ENCODE measurements at regions not wholly inside any gene's neighbourhood (a gene's known extent, or its start where the extent isn't known, plus 50 kb on each side); places are given as distances from the start of the nearest gene placed in this dataset.

GRCh38 chr4:154001193-154001592 is 212.3 kb upstream of the SFRP2 start:
- Histone ChIP-seq H3K4me1 (ENCODE audit: control insufficient read depth, insufficient read depth, low read length) (no peaks in the 10 kb centered on the region), H3K27ac (ENCODE audit: low read length) (no peak overlapping the region), H3K27me3 (ENCODE audit: control insufficient read depth, insufficient read depth, low read length) (no peaks in the 10 kb centered on the region), H3K9me3 (ENCODE audit: control insufficient read depth, insufficient read depth, low read length) (no peaks in the 10 kb centered on the region), H3K4me3 (ENCODE audit: low read length) (no peak overlapping the region), H3K36me3 (ENCODE audit: control insufficient read depth, insufficient read depth, low read length) (no peaks in the 10 kb centered on the region)
- Mint-ChIP-seq H3K9me3 (peaks cover 0 to 6% of the 10 kb centered on the region in 2 donors), H3K27ac (no peak overlapping the region), H3K4me3 (no peak overlapping the region), H3K27me3 (ENCODE audit: low read depth in 2 of 2) (no peaks in the 10 kb centered on the region), H3K4me1 (no peaks in the 10 kb centered on the region), H3K36me3 (no peaks in the 10 kb centered on the region)
- ATAC-seq (no peak), DNase-seq (no peak)
- no peak for TF ChIP-seq CTCF (IDR thresholded peaks at IDR 0.05)
- intact Hi-C loops (cut with micrococcal nuclease) = no loop called here

GRCh38 chr4:153997516-153997915 is 208.6 kb upstream of the SFRP2 start:
- no peak overlapping the region for H3K4me3 ChIP-seq (ENCODE audit: low read length)
- H3K27me3 Mint-ChIP-seq (ENCODE audit: low read depth in 2 of 2) = no peaks in the 10 kb centered on the region
- intact Hi-C loops (cut with micrococcal nuclease) = no loop called here
- peaks cover 5 to 7% of the 10 kb centered on the region in 2 donors for H3K9me3 Mint-ChIP-seq
- no peaks in the 10 kb centered on the region for H3K36me3 Mint-ChIP-seq
- no peak for ATAC-seq
- no peak for DNase-seq
- TF ChIP-seq CTCF (IDR thresholded peaks at IDR 0.05) = no peak
- H3K27ac ChIP-seq (ENCODE audit: low read length) = no peak overlapping the region
- no peak overlapping the region for H3K4me3 Mint-ChIP-seq
- H3K27ac Mint-ChIP-seq = no peak overlapping the region
- no peaks in the 10 kb centered on the region for H3K27me3 ChIP-seq (ENCODE audit: control insufficient read depth, insufficient read depth, low read length)
- no peaks in the 10 kb centered on the region for H3K9me3 ChIP-seq (ENCODE audit: control insufficient read depth, insufficient read depth, low read length)
- WGBS (ENCODE audit: insufficient coverage) = 82% methylated on average over 4 of the region's 4 CpGs
- H3K4me1 Mint-ChIP-seq = no peaks in the 10 kb centered on the region
- H3K36me3 ChIP-seq (ENCODE audit: control insufficient read depth, insufficient read depth, low read length) = no peaks in the 10 kb centered on the region
- no peaks in the 10 kb centered on the region for H3K4me1 ChIP-seq (ENCODE audit: control insufficient read depth, insufficient read depth, low read length)

- no peaks in the 10 kb centered on the region for H3K4me1 ChIP-seq (ENCODE audit: control insufficient read depth, insufficient read depth, low read length)
- TF ChIP-seq CTCF (IDR thresholded peaks at IDR 0.05) = no peak
- H3K4me3 ChIP-seq (ENCODE audit: low read length) = no peak overlapping the region
- no peaks in the 10 kb centered on the region for H3K27me3 ChIP-seq (ENCODE audit: control insufficient read depth, insufficient read depth, low read length)
- H3K4me3 Mint-ChIP-seq = no peak overlapping the region
- H3K27ac Mint-ChIP-seq = no peak overlapping the region
- H3K27me3 Mint-ChIP-seq (ENCODE audit: low read depth in 2 of 2) = no peaks in the 10 kb centered on the region
- no peaks in the 10 kb centered on the region for H3K9me3 ChIP-seq (ENCODE audit: control insufficient read depth, insufficient read depth, low read length)
- WGBS (ENCODE audit: insufficient coverage) = 100% methylated on average over 1 of the region's 2 CpGs
- H3K27ac ChIP-seq (ENCODE audit: low read length) = no peak overlapping the region
- H3K36me3 ChIP-seq (ENCODE audit: control insufficient read depth, insufficient read depth, low read length) = no peaks in the 10 kb centered on the region
- H3K4me1 Mint-ChIP-seq = no peaks in the 10 kb centered on the region
- no peaks in the 10 kb centered on the region for H3K36me3 Mint-ChIP-seq
- DNase-seq (no peak), ATAC-seq (no peak)
- peaks cover 2 to 4% of the 10 kb centered on the region in 2 donors for H3K9me3 Mint-ChIP-seq
- intact Hi-C loops (cut with micrococcal nuclease) = no loop called here
Measured at GRCh38 chr4:153989505-153989904, 200.6 kb upstream of the SFRP2 start.

GRCh38 chr4:153988492-153989363 is 199.8 kb upstream of the SFRP2 start:
- peaks cover 0 to 4% of the 10 kb centered on the region in 2 donors for H3K9me3 Mint-ChIP-seq
- no peaks in the 10 kb centered on the region for H3K9me3 ChIP-seq (ENCODE audit: control insufficient read depth, insufficient read depth, low read length)
- no peak overlapping the region for H3K4me3 ChIP-seq (ENCODE audit: low read length)
- ATAC-seq (no peak), DNase-seq (no peak)
- intact Hi-C loops (cut with micrococcal nuclease) = no loop called here
- no peak overlapping the region for H3K4me3 Mint-ChIP-seq
- no peak overlapping the region for H3K27ac ChIP-seq (ENCODE audit: low read length)
- no peak for TF ChIP-seq CTCF (IDR thresholded peaks at IDR 0.05)
- H3K36me3 Mint-ChIP-seq = no peaks in the 10 kb centered on the region
- H3K27me3 Mint-ChIP-seq (ENCODE audit: low read depth in 2 of 2) = no peaks in the 10 kb centered on the region
- no peaks in the 10 kb centered on the region for H3K36me3 ChIP-seq (ENCODE audit: control insufficient read depth, insufficient read depth, low read length)
- no peak overlapping the region for H3K27ac Mint-ChIP-seq
- 85% methylated on average over 9 of the region's 9 CpGs for WGBS (ENCODE audit: insufficient coverage)
- no peaks in the 10 kb centered on the region for H3K4me1 Mint-ChIP-seq
- no peaks in the 10 kb centered on the region for H3K27me3 ChIP-seq (ENCODE audit: control insufficient read depth, insufficient read depth, low read length)
- no peaks in the 10 kb centered on the region for H3K4me1 ChIP-seq (ENCODE audit: control insufficient read depth, insufficient read depth, low read length)

All from natural killer cell (primary cell).